ENCODE measurements at regions not wholly inside any gene's neighbourhood (a gene's known extent, or its start where the extent isn't known, plus 50 kb on each side); places are given as distances from the start of the nearest gene placed in this dataset.
"Not testable (repeated sequence)": the region's sequence is repeated elsewhere in the genome, so short reads cannot be mapped to it uniquely, and the experiment has no call there.

DNA sequence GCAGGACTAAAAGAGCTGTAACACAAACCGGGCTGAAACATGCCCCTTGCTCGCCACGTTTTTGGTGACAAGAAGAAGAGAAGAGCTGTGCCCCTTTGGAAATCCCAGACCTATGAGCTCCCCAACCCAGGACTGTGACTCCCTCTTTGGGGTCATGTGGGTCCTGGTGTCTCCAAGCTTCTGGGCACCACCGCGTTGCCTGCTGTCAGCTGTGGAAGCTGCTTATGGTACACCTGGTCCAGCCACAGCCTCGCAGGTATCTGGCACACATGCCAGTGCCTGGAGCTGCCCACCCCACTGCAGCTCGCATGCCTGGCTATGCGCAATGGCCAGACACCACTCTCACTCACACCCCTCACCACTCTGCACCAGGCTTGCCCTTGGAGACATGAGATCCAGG lies 171.8 kb downstream of the MATN1 start:
- no peak for DNase-seq

- no peak for DNase-seq
Observed at GRCh38 chr1:30550365-30551220, 172.8 kb downstream of the MATN1 start.

DNA sequence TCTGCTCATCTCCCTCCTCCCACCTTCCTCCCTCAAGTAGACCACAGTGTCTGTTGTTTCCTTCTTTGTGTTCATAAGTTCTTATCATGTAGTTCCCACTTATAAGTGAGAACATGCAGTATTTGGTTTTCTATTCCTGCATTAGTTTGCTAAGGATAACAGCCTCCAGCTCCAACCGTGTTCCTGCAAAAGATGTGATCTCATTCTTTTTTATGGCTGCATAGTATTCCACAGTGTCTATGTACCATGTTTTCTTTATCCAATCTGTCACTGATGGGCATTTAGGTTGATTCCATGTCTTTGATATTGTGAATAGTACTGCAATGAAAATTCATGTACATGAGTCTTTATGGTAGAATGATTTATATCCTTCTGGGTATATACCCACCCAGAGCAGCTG lies 173.5 kb downstream of the MATN1 start:
- not testable (repeated sequence) for DNase-seq

DNA sequence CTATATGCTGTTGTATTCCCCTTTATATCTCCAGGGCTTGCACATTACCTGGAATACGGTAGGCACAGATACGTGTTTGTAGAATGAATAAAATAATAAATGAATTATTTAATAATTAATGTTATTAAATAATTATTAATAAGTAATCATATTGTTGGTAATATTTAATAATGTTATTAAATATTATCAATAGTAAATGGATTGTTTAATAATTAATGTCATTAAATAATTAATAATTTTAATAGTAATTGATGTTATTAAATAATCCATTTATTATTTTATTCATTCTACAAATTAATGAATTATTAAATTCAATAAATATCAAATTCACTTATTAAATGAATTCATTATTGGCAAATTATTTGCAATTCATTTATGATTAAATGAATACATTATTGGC lies 175.1 kb downstream of the MATN1 start:
- DNase-seq: no peak

DNA sequence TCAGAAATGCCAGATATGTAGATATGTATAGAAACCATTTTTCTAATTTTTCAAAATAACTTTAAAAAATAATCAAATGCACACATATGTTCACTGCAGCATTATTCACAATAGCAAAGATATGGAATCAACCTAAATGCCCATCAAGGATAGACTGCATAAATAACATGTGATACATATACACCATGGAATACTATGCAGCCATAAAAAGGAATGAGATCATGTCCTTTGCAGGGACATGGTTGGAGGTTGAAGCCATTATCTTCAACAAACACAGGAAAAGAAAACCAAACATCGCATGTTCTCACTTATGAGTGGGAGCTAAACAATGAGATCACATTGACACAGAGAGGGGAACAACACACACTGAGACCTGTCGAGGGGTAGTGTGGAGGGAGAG lies 176.1 kb downstream of the MATN1 start:
- not testable (repeated sequence) for DNase-seq

- DNase-seq: no peak
Observed at GRCh38 chr1:30545365-30545764, 178.0 kb downstream of the MATN1 start.

DNA sequence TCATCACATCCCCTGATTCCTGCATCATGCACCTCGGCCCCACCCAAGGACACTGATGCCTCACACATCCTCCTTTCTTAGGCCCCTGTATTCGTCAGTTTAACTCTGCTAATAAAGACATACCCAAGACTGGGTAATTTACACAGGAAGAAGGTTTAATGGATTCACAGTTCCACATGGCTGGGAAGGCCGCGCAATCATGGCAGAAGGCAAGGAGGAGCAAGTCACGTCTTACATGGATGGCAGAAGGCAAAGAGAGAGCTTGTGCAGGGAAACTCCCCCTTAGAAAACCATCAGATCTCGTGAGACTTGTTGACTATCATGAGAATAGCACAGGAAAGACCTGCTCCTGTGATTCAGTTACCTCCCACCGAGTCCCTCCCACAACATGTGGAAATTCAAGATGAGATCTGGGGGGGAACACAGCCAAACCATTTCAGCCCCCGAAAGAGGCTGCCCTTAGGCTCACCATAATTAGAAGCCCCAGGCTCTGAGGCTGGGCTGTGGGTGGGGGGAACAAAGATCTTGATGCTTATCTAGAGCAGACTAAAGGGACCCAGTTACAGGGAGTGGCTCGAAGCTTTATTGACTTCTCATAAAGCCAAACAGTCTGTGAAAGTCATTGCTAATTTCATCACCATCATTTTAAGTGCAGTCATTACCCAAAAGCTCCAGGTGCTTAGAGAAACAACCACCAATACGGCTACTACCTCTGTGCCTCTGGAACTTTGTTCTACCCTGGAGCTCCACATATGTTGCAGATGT lies 181.5 kb downstream of the MATN1 start:
- DNase-seq: no peak

DNA sequence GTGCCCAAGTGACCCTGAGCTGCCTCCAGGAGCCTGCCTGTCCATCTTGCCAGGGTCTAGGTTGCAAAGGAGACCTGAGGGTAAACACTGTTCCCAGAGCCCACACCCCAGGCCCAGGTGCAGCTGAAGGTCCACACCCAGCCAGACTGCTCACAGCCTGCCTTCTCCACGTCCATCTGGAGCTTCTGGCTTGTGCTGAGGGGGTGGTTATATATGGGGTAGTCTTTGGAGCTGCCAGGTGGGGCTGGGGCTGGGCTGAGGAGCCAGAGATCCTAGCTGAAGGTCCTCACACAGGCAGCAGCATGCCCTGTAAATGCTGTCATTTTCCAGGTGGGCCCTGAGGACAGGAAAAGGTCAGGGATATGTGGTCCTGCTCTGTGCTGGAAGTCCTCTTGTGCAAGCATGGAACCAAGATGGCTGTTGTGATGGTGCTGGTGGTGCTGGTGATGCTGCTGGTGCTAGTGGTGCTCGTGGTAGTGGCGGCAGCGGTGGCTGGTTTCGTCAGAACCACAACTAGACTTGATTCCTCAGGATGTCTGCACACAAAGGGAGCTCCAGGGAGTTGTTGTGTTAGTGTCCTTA lies 182.7 kb downstream of the MATN1 start:
- DNase-seq: no peak

DNA sequence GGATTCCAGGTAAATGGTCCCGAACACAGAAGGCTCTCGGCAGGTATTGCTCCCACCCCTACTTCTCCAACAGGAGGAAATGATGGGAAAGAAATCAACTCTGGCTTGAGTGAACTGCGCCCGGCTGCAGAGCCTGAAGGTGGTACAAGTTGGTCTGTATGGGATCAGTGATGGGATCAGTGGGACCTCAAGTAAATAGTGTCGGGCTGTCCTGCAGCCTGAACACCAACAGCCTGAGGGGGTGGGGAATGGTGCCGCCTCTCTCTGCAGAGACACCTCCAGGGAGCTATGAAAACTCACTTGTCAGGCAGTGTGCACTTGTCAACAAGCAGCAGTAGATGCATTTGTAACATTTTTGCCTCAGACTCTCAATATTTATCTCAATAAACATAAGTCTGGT lies 183.5 kb downstream of the MATN1 start:
- no peak for DNase-seq

DNA sequence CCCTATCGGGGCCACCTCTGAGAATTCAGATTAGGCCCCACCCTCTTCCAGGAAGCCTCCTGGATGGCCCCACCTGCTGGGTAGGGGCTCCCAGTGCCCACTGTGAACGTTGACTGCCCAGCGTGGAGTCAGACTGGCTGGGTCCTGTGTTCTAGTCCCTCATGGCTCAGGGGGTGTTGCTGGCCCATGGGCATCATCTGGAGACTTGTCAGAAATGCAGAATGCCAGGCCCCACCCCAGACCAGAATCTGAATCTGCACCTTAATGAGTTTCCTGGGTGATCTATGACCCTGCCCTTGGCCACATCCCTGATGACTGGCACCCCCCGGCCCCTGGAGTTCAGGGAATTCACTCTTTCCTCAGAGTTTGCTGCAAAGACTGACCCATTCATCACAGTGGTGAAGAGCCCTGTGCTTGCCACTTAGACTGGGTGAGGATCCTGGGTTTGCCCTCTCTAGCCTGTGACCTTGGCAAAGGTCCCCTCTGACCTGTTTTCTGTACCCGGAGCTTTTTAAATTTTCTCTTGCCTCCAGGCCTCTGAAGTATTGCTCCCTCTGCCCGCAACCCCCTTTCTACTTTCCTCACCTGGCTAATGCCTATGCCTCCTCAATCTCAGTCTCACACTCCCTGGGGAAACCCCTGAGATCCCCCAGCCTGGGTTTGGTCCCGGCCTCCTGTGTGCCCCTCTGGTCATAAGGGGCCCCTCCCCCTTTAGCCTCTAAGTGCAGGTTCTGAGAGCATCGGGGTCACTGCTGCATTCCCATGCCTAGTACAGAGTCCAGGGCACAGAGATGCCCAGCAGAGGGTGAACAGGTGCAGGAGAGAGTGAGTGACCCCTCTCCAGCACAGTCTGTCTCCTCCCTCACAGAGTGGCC lies 184.2 kb downstream of the MATN1 start:
- DNase-seq: no peak

- DNase-seq: no peak
Observed at GRCh38 chr1:30538226-30538992, 185.0 kb downstream of the MATN1 start.

DNA sequence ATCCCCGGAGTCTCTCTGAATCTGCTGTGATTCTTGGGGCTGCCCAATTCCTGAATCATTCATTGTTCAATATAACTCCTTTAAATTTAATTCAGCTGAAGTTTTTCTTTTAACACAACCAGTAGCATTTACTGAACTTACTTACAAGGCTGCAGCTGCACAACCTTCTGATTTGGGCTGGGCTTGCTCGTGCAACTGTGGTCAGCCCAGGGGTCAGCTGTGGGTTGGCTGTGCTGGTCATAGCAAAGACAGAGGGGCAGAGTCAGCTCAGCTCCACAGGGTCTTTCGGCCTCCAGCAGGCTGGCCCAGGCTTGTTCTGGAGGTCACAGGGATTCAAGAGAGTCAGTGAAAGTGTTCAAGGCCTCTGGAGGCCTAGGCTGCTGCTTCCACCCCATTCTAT lies 186.1 kb downstream of the MATN1 start:
- DNase-seq: no peak

- no peak for DNase-seq
Observed at GRCh38 chr1:30536530-30536929, 186.9 kb downstream of the MATN1 start.

DNA sequence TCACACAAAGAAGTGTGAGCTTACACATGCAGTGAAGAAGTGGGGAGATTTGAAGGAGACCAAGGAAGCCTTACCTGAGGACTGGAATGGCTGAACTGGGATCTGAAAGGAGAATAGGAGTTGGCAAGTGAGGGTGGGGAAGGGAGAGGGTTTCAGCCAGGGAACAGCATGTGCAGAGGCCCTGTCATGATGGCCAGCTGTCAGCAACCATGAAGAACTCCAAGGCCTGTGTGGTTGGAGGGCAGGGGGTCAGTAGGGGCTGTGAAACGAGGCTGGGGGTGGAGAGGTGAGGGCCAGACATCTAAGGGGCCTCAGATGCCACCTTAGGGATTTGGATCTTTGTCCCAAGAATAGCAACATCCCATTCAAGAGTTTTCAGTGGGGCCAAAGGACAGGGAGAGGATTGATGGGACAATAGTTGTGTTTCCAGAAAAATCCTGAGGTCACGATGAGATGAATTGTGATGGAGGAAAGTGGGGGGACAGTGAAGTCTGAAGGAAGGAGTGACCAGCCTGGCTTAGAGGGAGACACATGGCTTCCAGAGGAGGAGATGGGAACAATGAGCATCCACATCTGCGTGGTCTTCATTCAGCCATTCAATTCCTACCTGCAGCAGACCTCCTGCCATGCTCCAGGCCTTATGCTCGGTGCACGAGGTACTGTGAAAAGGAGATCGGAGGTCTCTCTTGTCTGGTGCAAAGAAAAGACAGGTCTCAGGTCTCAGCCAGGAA lies 187.6 kb downstream of the MATN1 start:
- DNase-seq: no peak

DNA sequence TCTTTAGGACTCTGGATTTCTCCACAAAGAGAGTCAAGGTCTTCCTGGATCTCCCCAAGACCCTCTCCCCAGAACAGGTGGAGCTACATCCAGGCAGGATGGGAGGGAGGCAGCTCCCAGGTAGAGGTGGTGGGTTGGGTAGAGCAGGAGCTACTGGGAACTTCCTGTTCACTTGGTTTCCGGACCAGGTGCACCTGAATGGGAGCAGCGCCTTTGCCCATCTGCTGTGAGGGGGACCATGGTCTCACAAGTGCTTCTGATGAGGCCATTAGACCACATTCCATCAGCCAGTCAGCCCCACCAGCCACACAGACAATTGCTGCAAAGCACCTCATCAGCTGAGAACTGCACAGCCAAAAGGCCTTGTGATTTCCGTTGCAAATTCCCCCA lies 188.8 kb downstream of the MATN1 start:
- DNase-seq: no peak

DNA sequence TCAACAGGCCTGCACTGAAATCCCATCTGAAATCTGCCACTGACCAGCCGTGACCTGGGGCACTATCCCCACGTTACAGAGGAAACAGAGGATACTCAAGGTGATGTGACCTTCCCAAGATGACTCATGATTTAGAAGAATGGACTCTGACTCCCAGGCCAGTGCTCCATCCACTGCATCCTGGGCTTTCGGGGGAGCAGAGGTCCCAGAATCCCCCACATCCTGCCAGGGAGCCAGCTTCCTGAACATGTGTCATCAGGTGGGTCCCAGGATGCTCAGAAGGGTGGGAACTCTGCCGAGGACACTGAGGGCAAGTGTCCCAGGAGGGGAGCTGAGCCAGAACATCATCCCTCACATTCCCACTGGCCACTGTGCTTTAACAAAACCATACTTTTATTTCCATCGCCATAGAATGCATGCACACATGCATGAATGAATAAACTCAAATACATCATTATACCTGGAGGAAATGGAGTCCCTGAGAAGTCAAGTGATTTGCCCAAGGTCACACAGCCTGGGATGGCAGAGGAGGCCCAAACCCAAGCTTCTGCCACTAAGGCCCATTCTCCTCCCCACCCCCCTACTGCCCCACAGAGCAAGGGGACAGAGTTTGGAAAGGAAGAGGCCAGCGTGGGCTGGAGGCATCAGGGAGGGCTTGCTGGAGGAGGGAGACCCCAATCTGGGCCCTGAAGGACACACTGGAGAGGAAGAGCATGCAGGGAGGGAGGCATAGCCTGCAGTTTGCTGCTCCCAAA lies 189.4 kb downstream of the MATN1 start:
- no peak for DNase-seq

GRCh38 chr1:30533141-30533540 lies 190.2 kb downstream of the MATN1 start:
- no peak for DNase-seq

DNA sequence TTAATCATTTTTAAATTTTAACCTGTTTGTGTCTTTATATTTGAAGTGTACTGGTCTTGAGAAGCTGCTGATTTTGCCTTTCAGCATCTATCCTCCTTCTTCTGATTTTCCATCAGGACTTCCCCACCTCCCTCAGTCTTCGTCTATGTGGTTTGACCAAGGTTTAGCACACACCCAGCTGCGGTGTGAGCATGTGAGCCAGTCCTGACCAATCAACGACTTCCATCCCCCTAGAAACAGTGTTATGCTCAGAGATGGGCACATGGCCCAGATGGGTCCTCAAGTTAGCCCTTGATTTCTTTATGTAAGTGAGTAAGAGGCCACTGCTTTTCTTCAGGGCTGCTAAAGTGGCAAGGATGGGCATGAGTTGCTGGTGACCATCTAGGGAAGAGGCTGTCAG lies 190.8 kb downstream of the MATN1 start:
- no peak for DNase-seq

DNA sequence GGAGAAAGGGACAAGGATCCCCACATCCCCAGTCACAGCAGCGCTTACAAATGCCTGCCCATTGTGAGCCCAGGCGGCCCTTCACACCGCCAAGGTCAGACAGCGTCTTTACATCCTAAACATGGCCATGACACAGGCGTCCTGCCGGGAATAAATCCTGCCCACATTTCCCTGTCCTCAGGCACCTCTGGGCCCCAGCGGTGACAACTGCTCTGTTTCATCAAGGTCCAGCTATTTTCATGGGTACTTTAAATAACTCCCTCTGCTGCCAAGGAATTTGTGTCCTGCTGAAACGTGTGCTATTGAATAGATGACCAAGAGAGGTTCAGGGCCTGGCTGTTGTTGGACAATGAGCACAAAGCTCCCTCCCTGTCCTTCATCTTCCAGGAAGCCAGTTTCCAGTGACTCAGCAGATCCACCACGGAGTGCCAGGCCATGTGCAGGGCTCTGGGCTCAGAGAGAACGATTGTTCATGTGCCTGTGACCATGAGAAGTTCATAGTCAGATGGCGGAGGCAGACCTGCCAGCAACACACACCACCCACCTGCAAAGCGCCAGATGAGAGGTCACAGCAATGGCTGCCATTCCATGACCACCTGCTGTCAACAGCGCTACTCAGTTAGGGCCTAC lies 195.8 kb downstream of the MATN1 start:
- DNase-seq: no peak

Data from inflammatory macrophage (primary cell).